WERI-Rb-1 (cell line): ENCODE measurements at regions not wholly inside any gene's neighbourhood (a gene's known extent, or its start where the extent isn't known, plus 50 kb on each side); places are given as distances from the start of the nearest gene placed in this dataset.

Source experiments
- DNase-seq: peaks from one replicate; pipeline ENCODE4 v3.0.0-alpha.2; 2020
- H3K27ac ChIP-seq: fragments of 250-450 bp; sonication (Bioruptor Pico); 2 replicates; pipeline ENCODE4 v1.5.1; 2020; ENCODE audit warnings: mild to moderate bottlenecking, moderate library complexity
- H3K27me3 ChIP-seq: fragments of 250-450 bp; sonication (Bioruptor Pico); 2 replicates; pipeline ENCODE4 v1.5.1; 2021; ENCODE audit warnings: mild to moderate bottlenecking, low read depth, moderate library complexity; ENCODE audit not compliant: insufficient read depth, severe bottlenecking
- H3K36me3 ChIP-seq: fragments of 250-450 bp; sonication (Bioruptor Pico); 2 replicates; pipeline ENCODE4 v1.5.1; 2020; ENCODE audit warnings: mild to moderate bottlenecking, moderate library complexity
- H3K4me3 ChIP-seq: 2 replicates; pipeline ENCODE4 v1.5.1; 2011; ENCODE audit warnings: low read depth, mild to moderate bottlenecking, control low read depth, low read length
- H3K9me3 ChIP-seq: fragments of 250-450 bp; sonication (Bioruptor Pico); 2 replicates; pipeline ENCODE4 v1.5.1; 2021; ENCODE audit warnings: mild to moderate bottlenecking, moderate library complexity; ENCODE audit not compliant: severe bottlenecking
- CTCF ChIP-seq: IDR thresholded peaks from 2 replicates; pipeline ENCODE4 v1.5.1; 2011; ENCODE audit warnings: low read depth, mild to moderate bottlenecking, control low read depth, inconsistent platforms, low read length

- peak overlapping the region; percentile 65 for H3K27ac ChIP-seq
- no peak for DNase-seq
- TF ChIP-seq CTCF, result no peak
- no peaks in the 10 kb centered on the region for H3K9me3 ChIP-seq
- no peaks in the 10 kb centered on the region for H3K27me3 ChIP-seq
- H3K4me3 ChIP-seq, result no peak overlapping the region
- no peaks in the 10 kb centered on the region for H3K36me3 ChIP-seq
These were observed 59.4 kb downstream of the PITPNM2 start for GRCh38 chr12:123091230-123092150.

- Histone ChIP-seq H3K27me3 (no peaks in the 10 kb centered on the region), H3K27ac (no peak overlapping the region), H3K36me3 (no peaks in the 10 kb centered on the region), H3K4me3 (no peak overlapping the region), H3K9me3 (no peaks in the 10 kb centered on the region)
- no peak for DNase-seq
- no peak for TF ChIP-seq CTCF
These were observed 61.1 kb downstream of the PITPNM2 start for GRCh38 chr12:123089631-123090353.

GRCh38 chr12:123089140-123089539 is 61.8 kb downstream of the PITPNM2 start:
- H3K36me3 ChIP-seq, result no peaks in the 10 kb centered on the region
- no peak overlapping the region for H3K4me3 ChIP-seq
- H3K9me3 ChIP-seq, result no peaks in the 10 kb centered on the region
- TF ChIP-seq CTCF, result no peak
- H3K27ac ChIP-seq, result no peak overlapping the region
- no peaks in the 10 kb centered on the region for H3K27me3 ChIP-seq
- DNase-seq, result no peak

GRCh38 chr12:123085730-123086487 is 65.0 kb downstream of the PITPNM2 start:
- no peaks in the 10 kb centered on the region for H3K27me3 ChIP-seq
- TF ChIP-seq CTCF, result no peak
- no peaks in the 10 kb centered on the region for H3K9me3 ChIP-seq
- no peak overlapping the region for H3K27ac ChIP-seq
- no peak overlapping the region for H3K4me3 ChIP-seq
- DNase-seq, result no peak
- no peaks in the 10 kb centered on the region for H3K36me3 ChIP-seq

DNA sequence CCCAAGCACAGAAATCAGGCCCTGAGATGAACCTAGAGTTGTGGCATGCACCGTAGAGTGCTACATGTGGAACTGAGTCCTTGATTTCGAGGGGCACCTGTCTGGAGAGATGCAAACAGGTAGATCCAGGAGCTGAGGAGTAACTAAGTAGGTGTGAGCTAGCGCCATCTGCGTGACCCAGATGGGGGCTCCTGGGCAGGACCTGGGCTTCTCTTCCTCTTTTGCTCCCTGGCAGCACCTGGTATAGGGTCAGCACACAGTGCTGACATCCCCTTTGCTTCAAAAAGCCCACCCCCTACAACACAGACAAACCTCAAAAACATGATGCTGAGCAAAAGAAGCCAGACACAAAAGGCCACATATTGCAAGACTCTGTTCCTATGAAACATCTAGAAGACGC is 65.8 kb downstream of the PITPNM2 start:
- Histone ChIP-seq H3K27ac (no peak overlapping the region), H3K9me3 (no peaks in the 10 kb centered on the region), H3K27me3 (no peaks in the 10 kb centered on the region), H3K4me3 (no peak overlapping the region), H3K36me3 (no peaks in the 10 kb centered on the region)
- DNase-seq, result no peak
- TF ChIP-seq CTCF, result no peak
